GM12892 (cell line): ENCODE measurements at regions not wholly inside any gene's neighbourhood (a gene's known extent, or its start where the extent isn't known, plus 50 kb on each side); places are given as distances from the start of the nearest gene placed in this dataset.

Experiments used
- POLR2A ChIP-seq: IDR thresholded peaks from 2 replicates; pipeline ENCODE4 v1.6.1; 2011; ENCODE audit warnings: low read depth, low read length, control low read depth
- POLR2AphosphoS5 ChIP-seq: IDR thresholded peaks from 2 replicates; pipeline ENCODE4 v1.6.1; 2011; ENCODE audit warnings: low read depth, low read length, control low read depth

DNA sequence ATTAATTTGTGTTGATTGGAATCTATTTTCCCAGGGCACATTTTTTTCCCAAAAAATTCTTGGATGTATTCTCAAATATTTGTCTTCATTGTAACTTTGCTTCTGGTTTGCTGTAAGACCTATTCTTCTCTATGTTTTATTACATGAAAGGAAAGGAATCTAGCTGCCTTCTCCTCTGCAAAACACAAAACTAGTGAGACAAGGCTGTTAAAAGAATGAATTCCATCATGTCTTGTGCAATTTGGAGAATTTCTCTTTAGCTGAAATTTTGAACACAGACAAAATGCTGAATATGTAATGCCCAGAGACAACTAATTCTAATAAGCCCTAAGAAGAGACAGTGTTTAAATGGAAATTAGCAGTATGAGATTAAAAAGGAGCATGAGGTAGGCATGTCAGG lies 275.9 kb downstream of the CDH20 start:
- TF ChIP-seq POLR2AphosphoS5, result no peak
- TF ChIP-seq POLR2A, result no peak
